ENCODE measurements at regions not wholly inside any gene's neighbourhood (a gene's known extent, or its start where the extent isn't known, plus 50 kb on each side); places are given as distances from the start of the nearest gene placed in this dataset.

- TF ChIP-seq NFIC (IDR thresholded peaks at IDR 0.05) (no peak), EP300 (IDR thresholded peaks at IDR 0.05; ENCODE audit: borderline replicate concordance) (no peak), ZBTB7A (IDR thresholded peaks at IDR 0.05; ENCODE audit: low read depth) (no peak), CREB1 (IDR thresholded peaks at IDR 0.05; ENCODE audit: low read depth) (no peak), FOXM1 (IDR thresholded peaks at IDR 0.05; ENCODE audit: borderline replicate concordance, low read depth) (no peak), EGR1 (IDR thresholded peaks at IDR 0.05) (no peak), YY1 (IDR thresholded peaks at IDR 0.05; ENCODE audit: low read depth) (no peak)
- TF ChIP-seq, protein P1, sequence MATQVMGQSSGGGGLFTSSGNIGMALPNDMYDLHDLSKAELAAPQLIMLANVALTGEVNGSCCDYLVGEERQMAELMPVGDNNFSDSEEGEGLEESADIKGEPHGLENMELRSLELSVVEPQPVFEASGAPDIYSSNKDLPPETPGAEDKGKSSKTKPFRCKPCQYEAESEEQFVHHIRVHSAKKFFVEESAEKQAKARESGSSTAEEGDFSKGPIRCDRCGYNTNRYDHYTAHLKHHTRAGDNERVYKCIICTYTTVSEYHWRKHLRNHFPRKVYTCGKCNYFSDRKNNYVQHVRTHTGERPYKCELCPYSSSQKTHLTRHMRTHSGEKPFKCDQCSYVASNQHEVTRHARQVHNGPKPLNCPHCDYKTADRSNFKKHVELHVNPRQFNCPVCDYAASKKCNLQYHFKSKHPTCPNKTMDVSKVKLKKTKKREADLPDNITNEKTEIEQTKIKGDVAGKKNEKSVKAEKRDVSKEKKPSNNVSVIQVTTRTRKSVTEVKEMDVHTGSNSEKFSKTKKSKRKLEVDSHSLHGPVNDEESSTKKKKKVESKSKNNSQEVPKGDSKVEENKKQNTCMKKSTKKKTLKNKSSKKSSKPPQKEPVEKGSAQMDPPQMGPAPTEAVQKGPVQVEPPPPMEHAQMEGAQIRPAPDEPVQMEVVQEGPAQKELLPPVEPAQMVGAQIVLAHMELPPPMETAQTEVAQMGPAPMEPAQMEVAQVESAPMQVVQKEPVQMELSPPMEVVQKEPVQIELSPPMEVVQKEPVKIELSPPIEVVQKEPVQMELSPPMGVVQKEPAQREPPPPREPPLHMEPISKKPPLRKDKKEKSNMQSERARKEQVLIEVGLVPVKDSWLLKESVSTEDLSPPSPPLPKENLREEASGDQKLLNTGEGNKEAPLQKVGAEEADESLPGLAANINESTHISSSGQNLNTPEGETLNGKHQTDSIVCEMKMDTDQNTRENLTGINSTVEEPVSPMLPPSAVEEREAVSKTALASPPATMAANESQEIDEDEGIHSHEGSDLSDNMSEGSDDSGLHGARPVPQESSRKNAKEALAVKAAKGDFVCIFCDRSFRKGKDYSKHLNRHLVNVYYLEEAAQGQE (IDR thresholded peaks at IDR 0.05; ENCODE audit: low read depth): no peak
Observed at GRCh38 chr5:7213525-7213924, 182.4 kb upstream of the ADCY2 start.

DNA sequence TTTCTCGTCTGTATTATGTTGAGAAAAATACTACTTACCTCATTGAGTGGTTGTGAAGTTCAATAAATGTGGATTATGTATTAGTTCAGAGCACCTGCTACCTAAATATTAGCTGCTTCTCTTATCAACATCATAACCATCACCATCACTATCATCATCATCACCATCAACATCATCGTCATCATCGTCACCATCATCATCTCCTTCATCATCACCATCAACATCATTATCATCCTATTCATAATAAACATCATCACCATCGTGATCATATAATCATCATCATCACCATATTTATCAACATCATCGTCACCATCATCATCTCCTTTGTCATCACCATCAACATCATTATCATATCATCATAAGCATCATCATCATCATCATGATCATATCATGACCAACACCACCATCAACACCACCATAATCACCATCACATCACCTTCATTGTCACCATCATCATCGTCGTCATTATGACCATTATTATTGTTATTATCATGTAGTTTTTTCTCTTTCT, 181.0 kb upstream of the ADCY2 start:
- no peak for TF ChIP-seq NFIC (IDR thresholded peaks at IDR 0.05)
- no peak for TF ChIP-seq EGR1 (IDR thresholded peaks at IDR 0.05)
- no peak for TF ChIP-seq EP300 (IDR thresholded peaks at IDR 0.05; ENCODE audit: borderline replicate concordance)
- no peak for TF ChIP-seq TEAD4 (IDR thresholded peaks at IDR 0.05)
- no peak for TF ChIP-seq YY1 (IDR thresholded peaks at IDR 0.05; ENCODE audit: low read depth)
- TF ChIP-seq, protein P2, sequence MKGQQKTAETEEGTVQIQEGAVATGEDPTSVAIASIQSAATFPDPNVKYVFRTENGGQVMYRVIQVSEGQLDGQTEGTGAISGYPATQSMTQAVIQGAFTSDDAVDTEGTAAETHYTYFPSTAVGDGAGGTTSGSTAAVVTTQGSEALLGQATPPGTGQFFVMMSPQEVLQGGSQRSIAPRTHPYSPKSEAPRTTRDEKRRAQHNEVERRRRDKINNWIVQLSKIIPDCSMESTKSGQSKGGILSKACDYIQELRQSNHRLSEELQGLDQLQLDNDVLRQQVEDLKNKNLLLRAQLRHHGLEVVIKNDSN (IDR thresholded peaks at IDR 0.05): no peak
- no peak for TF ChIP-seq RAD21 (IDR thresholded peaks at IDR 0.05; ENCODE audit: low read depth)
- TF ChIP-seq CREB1 (IDR thresholded peaks at IDR 0.05; ENCODE audit: low read depth): no peak
- no peak for TF ChIP-seq CEBPB (IDR thresholded peaks at IDR 0.05)
- TF ChIP-seq TAF1 (IDR thresholded peaks at IDR 0.05; ENCODE audit: low read depth): no peak

- no peak for TF ChIP-seq ZBTB7A (IDR thresholded peaks at IDR 0.05; ENCODE audit: low read depth)
Observed at GRCh38 chr5:7218141-7218540, 177.8 kb upstream of the ADCY2 start.

- TF ChIP-seq FOXM1 (IDR thresholded peaks at IDR 0.05; ENCODE audit: borderline replicate concordance, low read depth) (no peak), RAD21 (IDR thresholded peaks at IDR 0.05; ENCODE audit: low read depth) (no peak), TEAD4 (IDR thresholded peaks at IDR 0.05) (no peak), YY1 (IDR thresholded peaks at IDR 0.05; ENCODE audit: low read depth) (no peak), TAF1 (IDR thresholded peaks at IDR 0.05; ENCODE audit: low read depth) (no peak), TCF12 (IDR thresholded peaks at IDR 0.05; ENCODE audit: low read depth) (no peak), NFIC (IDR thresholded peaks at IDR 0.05) (no peak), MAX (IDR thresholded peaks at IDR 0.05) (no peak), ZBTB7A (IDR thresholded peaks at IDR 0.05; ENCODE audit: low read depth) (no peak)
- TF ChIP-seq, protein P1 (IDR thresholded peaks at IDR 0.05; ENCODE audit: low read depth): no peak
- TF ChIP-seq, protein P2 (IDR thresholded peaks at IDR 0.05): no peak
Observed at GRCh38 chr5:7220156-7220555, 175.8 kb upstream of the ADCY2 start.

GRCh38 chr5:7221041-7221440, 174.9 kb upstream of the ADCY2 start:
- TF ChIP-seq, protein P1 (IDR thresholded peaks at IDR 0.05; ENCODE audit: low read depth): no peak
- TF ChIP-seq CREB1 (IDR thresholded peaks at IDR 0.05; ENCODE audit: low read depth) (no peak), RAD21 (IDR thresholded peaks at IDR 0.05; ENCODE audit: low read depth) (no peak), TEAD4 (IDR thresholded peaks at IDR 0.05) (no peak), EGR1 (IDR thresholded peaks at IDR 0.05) (no peak), YY1 (IDR thresholded peaks at IDR 0.05; ENCODE audit: low read depth) (no peak)
- TF ChIP-seq, protein P2 (IDR thresholded peaks at IDR 0.05): no peak

Data from Ishikawa (cell line).